DMS 273 treated with DMSO at 0.1 percent for 48 hours (cell line): ENCODE measurements at regions not wholly inside any gene's neighbourhood (a gene's known extent, or its start where the extent isn't known, plus 50 kb on each side); places are given as distances from the start of the nearest gene placed in this dataset.
A peak's percentile ranks its signal among the peaks of the same experiment; 100 is the strongest.
"Not testable (repeated sequence)": the region's sequence is repeated elsewhere in the genome, so short reads cannot be mapped to it uniquely, and the experiment has no call there.

Source experiments
- DNase-seq: peaks from one replicate; lab custom pipeline; 2025; lab: John Stamatoyannopoulos, UW

- DNase-seq = no peak
Observed at GRCh38 chr2:219726916-219727315, 99.5 kb downstream of the SLC4A3 start.

GRCh38 chr2:219727771-219728429 lies 100.5 kb downstream of the SLC4A3 start:
- DNase-seq = no peak

- no peak for DNase-seq
Observed at GRCh38 chr2:219728991-219729487, 101.6 kb downstream of the SLC4A3 start.

- no peak for DNase-seq
Observed at GRCh38 chr2:219731173-219731572, 103.7 kb downstream of the SLC4A3 start.

- no peak for DNase-seq
Observed at GRCh38 chr2:219733106-219733505, 105.7 kb downstream of the SLC4A3 start.

GRCh38 chr2:219733746-219734145 lies 106.3 kb downstream of the SLC4A3 start:
- DNase-seq = no peak

GRCh38 chr2:219736209-219736608 lies 108.8 kb downstream of the SLC4A3 start:
- peak; percentile 41 for DNase-seq

GRCh38 chr2:219737270-219737691 lies 109.9 kb downstream of the SLC4A3 start:
- peak; percentile 14 for DNase-seq

- DNase-seq = no peak
Observed at GRCh38 chr2:219739066-219739465, 111.6 kb downstream of the SLC4A3 start.

GRCh38 chr2:219739866-219740440 lies 112.5 kb downstream of the SLC4A3 start:
- no peak for DNase-seq

GRCh38 chr2:219743548-219743947 lies 116.1 kb downstream of the SLC4A3 start:
- no peak for DNase-seq

GRCh38 chr2:219744066-219744465 lies 116.6 kb downstream of the SLC4A3 start:
- DNase-seq = no peak

GRCh38 chr2:219744600-219744999 lies 117.2 kb downstream of the SLC4A3 start:
- no peak for DNase-seq

GRCh38 chr2:219747637-219748036 lies 120.2 kb downstream of the SLC4A3 start:
- DNase-seq = no peak

GRCh38 chr2:219748671-219749570 lies 121.5 kb downstream of the SLC4A3 start:
- DNase-seq = no peak

- not testable (repeated sequence) for DNase-seq
Observed at GRCh38 chr2:219751121-219751520, 123.7 kb downstream of the SLC4A3 start.

- no peak for DNase-seq
Observed at GRCh38 chr2:219752726-219753125, 125.3 kb downstream of the SLC4A3 start.

GRCh38 chr2:219758907-219759680 lies 131.7 kb downstream of the SLC4A3 start:
- no peak for DNase-seq

- DNase-seq = no peak
Observed at GRCh38 chr2:219759801-219760200, 132.4 kb downstream of the SLC4A3 start.

- no peak for DNase-seq
Observed at GRCh38 chr2:219765231-219765911, 137.9 kb downstream of the SLC4A3 start.

GRCh38 chr2:219766658-219767057 lies 139.2 kb downstream of the SLC4A3 start:
- DNase-seq = no peak
